Ureter (tissue), 1 donor: ENCODE measurements at regions not wholly inside any gene's neighbourhood (a gene's known extent, or its start where the extent isn't known, plus 50 kb on each side); places are given as distances from the start of the nearest gene placed in this dataset.
"Not testable (repeated sequence)": the region's sequence is repeated elsewhere in the genome, so short reads cannot be mapped to it uniquely, and the experiment has no call there.

Source experiments
- DNase-seq: peaks from one replicate; pipeline ENCODE4 v3.0.0-alpha.2; 2020; ENCODE audit warnings: low spot score
- donor health status: DM: yes; HTN: yes; CAD: no.

DNA sequence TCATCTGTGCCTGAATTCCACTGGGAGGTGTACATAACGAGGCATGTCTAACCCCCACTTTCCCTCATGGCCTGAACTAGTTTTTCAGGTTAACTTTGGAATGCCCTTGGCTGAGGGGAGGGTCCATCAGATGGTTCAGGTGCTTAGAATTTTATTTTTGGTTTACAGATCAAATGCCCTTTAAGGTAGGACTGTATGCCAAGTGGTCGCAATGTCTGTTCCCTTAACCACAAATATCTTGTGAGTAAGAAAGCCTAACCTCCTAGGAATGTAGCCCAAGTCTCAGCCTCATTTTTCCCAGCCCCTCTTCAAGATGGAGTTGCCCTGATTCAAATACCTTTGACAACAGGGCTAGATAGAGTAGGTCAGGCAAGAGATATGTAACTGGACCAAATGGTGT, 78.4 kb downstream of the RNASET2 start:
- DNase-seq, result no peak

GRCh38 chr6:166877349-166877748, 79.0 kb downstream of the RNASET2 start:
- no peak for DNase-seq

GRCh38 chr6:166872531-166873009, 83.8 kb downstream of the RNASET2 start:
- no peak for DNase-seq

- DNase-seq, result no peak
Observed at GRCh38 chr6:166870602-166871208, 85.6 kb downstream of the RNASET2 start.

GRCh38 chr6:166866839-166867637, 89.3 kb downstream of the RNASET2 start:
- DNase-seq, result no peak

DNA sequence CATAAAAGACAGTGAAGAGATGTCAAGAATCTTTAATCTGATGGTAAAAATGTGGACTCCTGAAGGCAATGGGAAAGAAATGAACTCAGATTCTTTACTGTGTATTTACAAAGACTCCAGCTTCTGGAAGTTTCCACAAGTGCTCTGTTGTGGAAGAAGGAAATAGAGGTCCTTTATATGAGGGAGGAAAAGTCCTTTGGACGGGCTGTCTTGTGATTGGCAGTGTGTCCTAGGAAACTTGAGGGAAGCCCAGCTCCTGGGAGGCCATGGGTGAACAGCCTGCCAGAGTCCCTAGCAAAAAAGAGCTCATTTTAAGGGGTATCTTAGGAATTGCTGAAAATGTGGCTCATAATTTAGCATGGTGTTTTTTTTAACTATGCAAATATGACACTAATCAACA, 92.0 kb downstream of the RNASET2 start:
- DNase-seq, result no peak

DNA sequence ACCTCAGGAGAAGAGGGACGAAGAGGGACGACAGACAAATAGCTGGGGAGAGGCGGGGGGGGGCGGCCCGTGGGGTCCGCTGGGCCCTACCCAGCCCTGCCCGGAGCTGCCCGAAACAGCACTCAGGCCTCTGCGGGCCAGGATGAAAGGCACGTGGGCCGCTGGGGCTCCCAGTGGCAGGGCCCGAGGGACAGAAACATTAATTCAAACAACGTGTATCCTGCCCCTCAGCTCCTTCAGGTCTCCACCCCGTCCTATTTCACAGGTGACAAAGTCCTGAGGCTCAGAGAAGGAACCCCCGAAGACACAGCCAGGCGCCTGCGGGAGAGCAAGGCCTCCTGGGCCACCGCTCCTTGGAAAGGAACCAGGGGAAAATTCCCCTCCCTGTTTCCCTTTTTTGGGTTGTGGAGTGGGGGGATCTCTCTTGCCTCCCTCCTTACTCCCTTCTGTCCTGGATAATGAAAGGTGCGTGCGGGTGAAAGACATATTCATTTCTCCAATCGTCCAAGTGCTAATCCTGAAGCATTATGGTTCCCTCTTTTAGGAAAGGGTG, 93.3 kb downstream of the RNASET2 start:
- DNase-seq, result no peak

DNA sequence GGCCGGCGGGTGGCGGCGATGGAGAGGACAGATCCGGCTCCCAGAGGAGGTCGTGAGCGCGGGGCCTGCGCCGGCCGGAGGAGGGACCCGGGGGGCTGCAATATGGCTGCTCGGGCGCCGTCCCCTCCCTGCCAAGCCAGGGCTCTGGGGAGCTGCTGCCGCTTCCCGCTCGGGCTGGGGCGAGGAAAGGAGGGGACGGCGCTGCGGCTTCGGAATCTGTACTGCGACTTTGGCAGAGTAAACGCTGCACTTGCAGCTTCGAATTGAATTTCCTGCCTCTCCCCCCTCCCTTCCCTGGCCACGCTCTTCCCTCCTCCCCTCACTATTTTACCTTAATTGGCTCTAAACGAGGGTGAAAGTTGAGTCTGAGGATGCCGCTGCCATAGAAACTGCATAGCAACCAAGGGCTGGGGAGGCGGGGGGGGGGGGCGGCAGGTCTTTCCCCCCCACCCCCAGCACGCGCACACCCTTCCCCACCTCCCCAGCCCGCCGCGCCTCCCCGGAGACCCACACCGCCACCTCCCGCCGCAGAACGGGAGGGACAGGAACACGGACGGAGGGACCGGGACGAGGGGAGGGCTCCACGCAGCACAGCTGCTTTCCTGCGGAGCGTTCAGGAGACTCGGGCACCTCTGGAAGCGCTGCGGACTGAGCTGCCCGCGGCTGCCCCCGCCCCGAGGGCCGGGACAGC, 93.9 kb downstream of the RNASET2 start:
- no peak for DNase-seq

DNA sequence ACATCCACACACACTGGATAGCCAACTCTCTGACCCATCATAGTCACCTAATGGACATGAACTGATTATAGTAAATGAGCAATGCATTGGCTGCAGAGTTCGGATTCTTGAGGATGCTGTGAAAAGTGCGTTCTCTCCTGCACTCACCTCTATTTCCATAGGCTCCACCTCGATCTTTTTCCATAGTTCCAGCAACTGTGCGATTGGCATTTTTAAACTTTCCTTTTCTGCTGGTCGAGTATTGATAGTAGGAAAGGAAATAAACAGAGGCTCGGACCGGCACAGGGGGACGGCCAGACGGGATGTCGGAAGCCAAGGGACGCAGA, 94.4 kb downstream of the RNASET2 start:
- DNase-seq, result no peak

GRCh38 chr6:166861304-166861703, 95.0 kb downstream of the RNASET2 start:
- no peak for DNase-seq

GRCh38 chr6:166860392-166860791, 96.0 kb downstream of the RNASET2 start:
- DNase-seq, result no peak

DNA sequence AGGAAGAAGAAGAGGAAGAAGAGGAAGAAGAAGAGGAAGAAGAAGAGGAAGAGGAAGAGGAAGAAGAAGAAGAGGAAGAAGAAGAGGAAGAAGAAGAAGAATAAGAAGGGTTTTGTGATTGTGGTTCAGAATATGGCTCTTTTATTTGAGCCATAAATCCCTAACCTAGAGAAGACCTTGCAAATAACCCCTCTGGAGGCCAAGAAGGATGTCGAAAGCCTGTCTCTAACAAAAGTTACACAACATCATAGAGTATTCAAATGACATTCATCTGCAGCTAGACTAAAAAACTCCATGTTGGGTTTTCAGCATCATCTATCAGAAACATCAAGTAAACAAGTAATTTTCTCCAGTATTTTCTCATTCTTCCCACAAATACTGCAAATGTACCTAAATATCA, 100.9 kb downstream of the RNASET2 start:
- DNase-seq, result no peak

DNA sequence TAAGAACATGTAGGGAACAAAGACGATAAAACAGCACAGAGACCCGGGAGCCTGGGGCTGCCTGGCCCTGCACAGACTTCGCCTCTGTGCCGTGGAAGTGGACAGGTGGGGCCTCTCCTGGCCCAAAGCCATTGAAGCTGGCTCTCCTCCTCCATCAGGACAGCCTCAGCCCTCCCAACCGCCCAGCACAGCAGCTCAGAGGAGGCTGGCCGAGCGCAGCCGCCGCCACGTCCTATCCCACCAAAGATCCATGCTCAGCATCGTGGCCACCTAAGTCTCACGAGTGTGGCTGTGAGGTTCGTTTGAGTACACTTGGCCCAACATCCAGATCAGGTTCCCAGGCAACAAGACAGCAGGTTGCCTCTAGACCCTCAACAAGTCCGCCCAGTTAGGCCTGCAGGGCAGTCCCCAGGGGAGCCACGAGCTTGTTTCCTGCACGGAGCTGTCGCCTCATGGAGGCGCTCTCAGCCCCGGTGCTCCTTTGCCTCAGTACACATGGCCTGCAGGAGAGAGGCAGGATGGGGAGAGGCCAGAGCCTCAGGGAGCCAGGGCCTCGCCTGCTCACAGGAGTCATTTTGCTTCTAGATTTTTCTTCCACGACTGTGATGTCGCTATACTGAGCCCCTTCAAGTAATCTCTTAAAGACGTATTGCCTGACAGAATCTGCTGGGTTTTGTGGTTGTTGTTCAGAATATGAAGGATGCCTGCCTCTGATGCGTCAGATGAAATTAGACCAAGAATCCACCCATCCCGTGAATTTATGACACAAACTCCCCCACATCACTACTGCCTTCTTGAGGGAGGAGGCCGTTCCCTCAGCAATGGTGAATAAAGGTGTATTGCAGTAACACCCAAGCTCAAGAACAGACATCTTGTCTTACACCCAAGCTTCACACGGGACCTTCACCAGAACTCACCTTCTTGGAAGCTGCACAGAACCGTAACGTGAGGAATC, 102.7 kb downstream of the RNASET2 start:
- DNase-seq, result no peak

DNA sequence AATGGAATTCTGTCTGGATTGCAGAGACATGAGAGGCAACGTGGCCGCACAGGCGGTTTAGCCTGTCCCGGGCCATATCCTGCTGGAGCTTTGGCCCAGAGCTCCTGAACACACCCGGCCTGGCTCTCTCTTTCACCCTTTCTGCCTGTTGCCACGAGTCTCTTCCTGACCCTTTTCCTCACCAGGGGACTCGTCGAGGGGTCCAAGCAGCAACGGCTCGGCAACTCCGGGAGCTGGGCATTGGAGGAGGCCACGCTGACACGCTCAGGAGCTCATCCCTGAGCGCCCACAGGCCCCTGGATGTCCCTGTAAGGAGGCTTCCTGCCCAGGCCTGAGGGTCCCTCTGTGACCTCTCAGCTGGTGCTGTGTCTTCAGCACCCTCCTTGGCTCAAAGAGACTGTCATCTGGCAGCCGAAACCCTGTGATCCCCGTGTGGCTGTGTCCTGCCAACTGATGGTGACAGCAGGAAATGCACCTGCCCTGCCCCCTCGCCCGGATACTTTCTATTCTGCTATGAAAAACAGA, 103.8 kb downstream of the RNASET2 start:
- DNase-seq, result no peak

- DNase-seq, result no peak
Observed at GRCh38 chr6:166851911-166852310, 104.4 kb downstream of the RNASET2 start.

GRCh38 chr6:166851426-166851825, 104.9 kb downstream of the RNASET2 start:
- no peak for DNase-seq

DNA sequence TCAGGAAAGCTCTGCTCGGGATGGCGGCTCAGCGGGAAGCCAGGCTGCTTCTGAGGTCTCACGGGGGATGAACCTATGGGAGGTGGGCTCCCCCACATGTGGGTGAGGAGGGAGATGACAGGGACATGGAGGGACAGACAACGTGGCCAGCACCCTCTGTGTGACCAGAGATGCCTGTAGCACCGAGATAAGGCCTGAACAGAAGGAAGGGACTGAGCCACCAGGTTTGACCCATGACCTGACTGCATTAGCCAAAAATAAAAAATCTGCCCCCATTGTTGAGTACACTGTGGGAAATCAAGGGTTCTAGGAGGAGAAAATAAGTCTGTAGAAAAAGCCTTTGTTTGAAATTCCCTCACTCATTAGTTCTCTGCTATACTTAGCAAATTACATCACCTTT, 105.7 kb downstream of the RNASET2 start:
- no peak for DNase-seq

- no peak for DNase-seq
Observed at GRCh38 chr6:166849749-166850183, 106.6 kb downstream of the RNASET2 start.

- DNase-seq, result no peak
Observed at GRCh38 chr6:166848979-166849748, 107.2 kb downstream of the RNASET2 start.

- DNase-seq, result not testable (repeated sequence)
Observed at GRCh38 chr6:166846446-166847142, 109.8 kb downstream of the RNASET2 start.
